ENCODE measurements at regions not wholly inside any gene's neighbourhood (a gene's known extent, or its start where the extent isn't known, plus 50 kb on each side); places are given as distances from the start of the nearest gene placed in this dataset.

DNA sequence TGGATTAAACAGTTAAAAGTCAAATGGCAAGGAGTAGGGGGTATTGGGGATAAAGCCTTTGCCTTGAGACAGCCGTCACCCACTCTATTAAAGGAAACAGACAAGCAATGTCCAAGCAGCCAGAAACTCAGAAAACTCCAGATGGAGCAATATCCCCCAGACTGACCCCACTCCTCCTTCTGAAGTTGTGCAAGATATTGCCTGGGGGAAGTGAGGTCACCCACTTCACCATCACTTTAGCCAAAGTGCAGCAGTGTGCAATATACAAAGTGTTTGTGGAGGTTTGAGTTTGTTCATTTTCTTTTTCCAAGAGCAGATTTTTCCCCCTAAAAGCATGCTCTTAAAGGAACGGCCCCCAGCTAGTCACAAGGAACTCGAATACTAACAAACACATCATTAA, 125.1 kb downstream of the ETS2 start:
- peak; percentile 44 for DNase-seq (ENCODE audit: low read depth)

DNA sequence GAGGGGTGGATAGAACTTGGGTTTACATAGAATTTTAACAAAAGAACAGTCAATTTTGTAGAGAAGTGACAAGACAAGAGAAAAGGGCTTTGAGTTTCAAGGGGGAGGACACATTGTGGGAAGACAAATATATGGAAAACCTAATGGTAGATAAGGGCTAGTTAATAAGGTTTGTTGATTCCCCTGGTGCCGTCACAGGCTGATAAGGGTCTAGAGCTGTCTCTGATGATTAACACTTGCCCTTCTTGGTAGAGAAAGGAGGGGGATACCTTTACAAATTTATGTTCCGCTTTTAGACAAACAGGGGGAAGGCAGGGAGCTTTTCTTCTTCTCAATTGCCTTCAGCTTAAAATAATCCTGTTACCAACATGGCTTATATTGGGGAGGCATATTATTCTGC, 124.3 kb downstream of the ETS2 start:
- no peak for DNase-seq (ENCODE audit: low read depth)

DNA sequence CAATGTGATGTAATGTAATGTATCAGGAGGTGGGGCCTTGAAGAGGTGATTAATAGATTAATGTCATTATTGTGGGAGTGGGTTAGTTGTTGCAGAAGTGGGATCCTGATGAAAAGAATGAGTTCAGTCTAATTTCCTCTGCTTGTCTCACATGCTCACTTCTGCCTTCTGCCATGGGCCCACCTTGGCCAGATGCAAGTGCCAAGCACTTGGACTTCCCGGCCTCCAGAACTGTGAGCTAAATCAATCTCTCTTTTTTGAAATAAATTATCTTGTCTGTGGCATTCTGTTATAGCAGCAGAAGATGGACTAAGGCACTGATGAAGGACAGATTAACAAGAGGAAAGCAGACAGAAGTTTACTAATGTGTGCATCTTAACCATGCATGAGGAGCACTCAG, 123.9 kb downstream of the ETS2 start:
- no peak for DNase-seq (ENCODE audit: low read depth)

DNA sequence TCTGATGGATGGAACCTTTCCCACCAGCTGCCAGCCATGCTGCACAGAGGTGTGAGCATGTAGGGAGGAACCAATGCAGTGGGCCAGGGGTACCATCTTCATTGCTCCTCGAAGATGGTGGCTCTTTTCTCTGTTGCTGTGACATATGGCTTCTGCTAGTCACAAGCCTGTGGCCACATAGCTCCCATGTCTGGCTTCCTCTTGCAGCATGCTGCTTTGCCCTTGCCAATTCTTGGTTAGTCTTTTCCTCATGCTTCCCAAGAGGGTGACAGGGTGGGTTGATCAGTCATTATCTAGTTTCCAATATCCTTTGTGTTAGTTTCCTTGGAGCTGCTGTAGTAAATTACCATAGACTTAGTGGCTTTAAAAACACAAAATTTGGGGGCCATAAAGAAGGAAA, 123.4 kb downstream of the ETS2 start:
- DNase-seq (ENCODE audit: low read depth), result no peak

DNA sequence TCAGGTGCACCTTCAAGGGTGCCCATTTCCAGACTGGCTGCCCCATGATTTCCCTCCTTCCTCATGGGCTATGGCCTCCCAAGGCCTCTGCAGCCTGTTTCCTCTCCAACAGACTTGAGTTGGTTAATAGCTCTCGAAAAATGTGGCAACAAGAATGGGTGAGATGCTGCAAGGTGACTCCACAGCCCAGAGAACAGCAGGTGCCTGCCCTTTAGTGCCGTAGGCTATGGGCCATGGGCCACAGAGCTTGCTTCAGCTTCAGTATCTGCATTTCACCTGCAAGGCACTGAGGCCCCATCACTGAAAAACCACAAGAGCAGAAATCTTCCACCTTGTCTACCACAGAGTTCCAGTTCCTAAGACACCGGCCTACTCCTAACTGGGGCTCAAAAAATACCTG, 122.0 kb downstream of the ETS2 start:
- DNase-seq (ENCODE audit: low read depth), result no peak

DNA sequence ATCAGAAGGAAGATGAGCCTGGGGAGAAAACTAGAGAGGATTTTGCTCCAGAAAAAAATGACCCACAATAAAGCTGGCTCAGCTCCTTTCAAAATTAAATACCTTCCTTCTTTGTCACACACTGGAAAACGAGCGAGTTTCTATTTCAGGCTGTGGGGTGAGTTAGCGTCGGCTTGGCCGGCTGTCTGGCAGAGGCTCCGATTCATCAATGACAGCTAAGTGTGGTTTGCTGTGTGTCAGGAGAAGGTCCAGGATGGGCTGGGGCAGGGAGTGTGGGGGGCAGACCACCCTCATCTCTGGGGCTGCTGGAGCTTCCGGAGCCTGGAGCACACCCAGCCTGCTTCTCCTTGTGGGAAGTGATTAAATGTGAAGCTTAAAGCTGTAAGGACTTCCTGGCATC, 120.2 kb downstream of the ETS2 start:
- DNase-seq (ENCODE audit: low read depth), result peak; percentile 79

DNA sequence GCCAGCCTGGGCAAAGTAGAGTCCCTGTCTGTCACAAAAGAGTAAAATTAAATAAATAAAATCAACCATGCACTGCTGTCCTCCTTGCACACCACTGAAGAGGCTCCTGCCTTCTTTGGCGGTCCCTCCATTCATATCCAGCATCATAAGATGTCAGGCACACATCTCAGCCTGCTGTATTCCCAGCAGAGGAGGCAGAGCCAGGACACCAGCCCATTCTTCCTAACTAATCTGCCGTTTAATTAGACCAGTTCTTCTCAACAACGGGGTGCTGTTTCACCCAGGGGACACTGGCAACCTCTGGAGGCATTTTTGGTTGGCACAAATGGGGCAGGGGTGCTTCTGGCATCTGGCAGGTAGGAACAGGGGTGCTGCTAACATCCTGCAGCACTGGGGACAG, 119.7 kb downstream of the ETS2 start:
- no peak for DNase-seq (ENCODE audit: low read depth)

DNA sequence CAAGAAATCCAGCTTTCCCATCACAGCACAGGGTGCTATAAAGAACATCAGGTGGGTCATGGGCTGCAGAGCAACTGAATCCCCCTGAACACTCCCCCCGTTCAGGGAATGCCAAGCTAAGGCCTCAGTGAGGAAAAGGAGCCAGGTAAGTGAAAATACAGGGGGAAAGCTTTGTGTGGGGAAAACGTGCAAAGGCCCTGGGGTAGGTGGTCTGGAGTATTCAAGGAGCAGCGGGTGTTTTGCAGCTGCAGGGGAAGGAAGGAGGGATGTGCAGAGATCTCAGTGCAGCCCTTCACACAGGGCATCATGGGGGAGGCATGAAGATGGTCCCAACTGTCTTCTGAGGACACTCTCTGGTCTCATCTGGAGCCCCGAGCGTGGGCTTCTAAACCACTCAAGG, 119.2 kb downstream of the ETS2 start:
- DNase-seq (ENCODE audit: low read depth), result no peak

DNA sequence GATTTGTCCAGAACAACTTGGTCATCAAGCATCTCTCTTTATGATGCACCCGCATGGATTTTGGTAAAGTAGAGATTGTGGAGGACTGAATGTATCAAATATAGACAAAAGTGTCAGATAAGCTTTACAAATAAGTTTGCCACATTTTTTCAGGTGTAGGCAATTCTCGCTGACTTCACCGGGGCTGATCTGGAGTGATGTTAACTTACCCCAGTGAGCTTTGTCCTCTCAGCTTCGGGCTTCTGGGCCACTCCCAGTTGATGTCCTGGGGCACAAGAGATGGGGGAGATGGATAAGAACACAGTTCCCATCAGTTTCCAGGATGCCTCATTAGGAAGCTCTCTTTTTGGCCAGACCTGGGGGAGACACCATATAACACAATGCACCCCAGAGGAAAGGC, 117.7 kb downstream of the ETS2 start:
- DNase-seq (ENCODE audit: low read depth), result no peak

DNA sequence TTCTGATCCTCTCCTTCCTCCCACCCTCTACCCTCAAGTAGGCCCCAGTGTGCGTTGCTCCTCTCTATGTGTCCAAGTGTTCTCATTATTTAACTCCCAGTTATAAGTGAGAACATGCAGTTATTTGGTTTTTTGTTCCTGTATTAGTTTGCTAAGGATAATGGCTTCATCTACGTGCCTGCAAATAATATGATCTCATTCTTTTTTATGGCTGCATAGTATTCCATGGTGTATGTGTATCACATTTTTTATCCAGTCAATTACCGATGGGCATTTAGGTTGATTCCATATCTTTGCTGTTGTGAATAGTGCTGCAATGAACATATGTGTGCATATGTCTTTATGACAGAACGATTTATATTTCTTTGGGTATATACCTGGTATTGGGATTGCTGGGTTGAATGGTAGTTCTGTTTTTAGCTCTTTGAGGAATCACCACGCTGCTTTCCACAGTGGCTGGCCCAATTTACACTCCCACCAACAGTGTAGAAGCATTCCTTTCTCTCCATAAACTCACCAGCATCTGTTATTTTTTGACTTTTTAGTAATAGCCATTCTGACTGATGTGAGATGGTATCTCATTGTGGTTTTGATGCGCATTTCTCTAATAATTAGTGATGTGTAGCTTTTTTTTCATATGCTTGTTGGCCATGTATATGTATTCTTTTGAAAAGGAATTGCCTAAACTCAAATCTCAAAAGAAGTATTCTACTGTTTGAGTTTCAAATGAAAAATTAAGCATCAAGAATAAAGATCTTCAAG, 116.9 kb downstream of the ETS2 start:
- no peak for DNase-seq (ENCODE audit: low read depth)

DNA sequence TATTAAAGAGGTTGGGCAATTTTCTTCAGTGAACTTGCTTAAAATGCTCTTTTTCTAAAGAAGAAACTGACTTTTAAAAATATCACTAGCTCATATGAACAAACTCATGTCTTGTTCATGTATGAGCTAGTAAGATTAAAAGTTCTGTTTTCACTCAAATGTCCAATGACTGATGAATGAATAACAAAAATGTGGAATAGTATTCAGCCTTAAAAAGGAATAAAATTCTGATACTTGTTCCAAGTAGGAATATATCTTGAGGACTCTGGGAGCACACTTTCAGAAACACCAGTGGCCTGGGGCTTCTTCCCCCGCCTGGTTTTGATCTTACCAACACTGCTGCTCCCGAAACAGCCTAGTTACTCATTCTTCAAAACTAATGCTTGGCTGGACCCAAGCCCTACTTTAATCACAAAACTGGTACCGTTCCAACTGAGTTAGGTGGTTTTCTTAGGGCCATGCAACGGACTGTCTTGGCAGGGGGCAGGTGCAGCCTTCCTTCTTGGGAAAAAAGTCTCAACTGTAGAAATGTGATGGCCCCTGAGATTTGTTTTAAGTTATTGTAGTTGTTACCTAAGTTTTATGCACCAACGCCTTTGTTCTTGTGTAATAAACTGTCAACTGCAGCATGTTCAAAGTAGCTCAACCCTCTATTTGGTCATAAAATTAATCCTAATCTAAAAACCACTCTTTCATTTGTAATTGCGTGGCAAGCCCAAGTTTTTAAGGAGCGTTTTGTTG, 116.0 kb downstream of the ETS2 start:
- no peak for DNase-seq (ENCODE audit: low read depth)

DNA sequence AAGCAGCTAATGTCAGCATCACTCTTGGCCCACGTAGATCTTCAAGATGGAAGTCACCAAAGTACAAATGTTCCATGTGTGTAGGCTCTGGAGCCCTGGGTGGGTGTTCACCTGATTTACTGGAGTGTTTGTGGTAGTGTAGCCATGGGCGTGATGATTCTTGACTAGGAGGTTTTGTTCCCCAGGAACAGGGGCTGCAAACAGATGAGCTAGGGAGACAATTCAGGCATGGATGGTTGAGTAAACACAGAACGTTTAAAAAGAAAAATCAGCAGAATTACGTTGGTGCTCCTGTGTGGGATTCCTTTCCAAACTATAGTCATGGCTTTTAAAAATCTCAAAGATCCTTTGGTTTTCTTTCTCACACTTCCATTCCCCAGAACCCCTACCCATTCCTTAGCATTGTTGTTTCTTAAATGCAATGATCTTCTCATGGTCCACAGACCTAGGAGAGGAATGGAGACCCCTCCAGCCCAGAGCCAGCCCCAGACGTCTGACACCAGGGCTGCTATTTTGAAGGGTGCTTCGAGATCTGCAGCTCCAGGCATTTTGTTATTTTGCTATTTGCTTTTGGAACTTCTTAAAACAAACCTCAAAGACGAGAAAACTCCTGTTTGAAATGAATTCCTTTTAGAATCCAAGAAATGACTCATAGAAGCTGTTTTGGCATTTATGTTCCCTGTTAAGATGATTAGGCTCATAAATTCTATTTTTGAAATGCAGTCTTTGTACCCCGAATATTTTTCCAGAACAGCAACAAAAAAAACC, 115.1 kb downstream of the ETS2 start:
- no peak for DNase-seq (ENCODE audit: low read depth)

DNA sequence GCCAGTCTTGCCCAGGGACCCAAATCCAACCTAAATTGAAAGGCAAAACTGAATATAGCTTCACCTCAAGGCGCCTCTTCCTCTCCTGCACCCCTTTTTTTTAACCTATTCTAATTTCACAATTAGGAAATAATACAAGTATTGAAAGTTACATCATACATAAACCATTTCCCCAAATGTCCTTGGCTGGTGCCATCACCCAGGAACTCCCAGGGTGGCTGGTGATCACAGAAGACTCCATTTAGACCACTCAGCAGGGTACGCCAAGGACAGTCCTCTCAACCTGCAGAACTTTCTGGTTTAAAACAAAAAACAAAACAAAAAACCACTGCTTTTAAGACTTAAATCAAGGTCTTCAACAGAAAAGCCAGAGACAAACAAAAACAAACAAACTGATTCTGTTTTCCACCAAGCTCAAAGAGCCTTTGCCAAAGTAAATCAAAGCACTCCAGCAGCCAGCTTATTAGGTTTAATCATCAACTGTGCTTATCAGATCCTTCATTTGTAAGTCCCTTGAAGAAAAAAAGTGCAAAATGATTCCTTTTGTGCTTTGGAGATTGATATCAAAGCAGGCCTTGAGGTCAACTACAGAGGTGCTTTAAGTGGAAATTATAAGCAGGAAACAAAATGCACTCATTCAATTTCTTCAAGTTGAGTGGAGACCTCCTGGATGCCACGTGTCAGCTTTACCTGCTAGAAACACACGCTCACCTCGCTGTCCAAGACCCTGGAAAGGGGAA, 113.0 kb downstream of the ETS2 start:
- DNase-seq (ENCODE audit: low read depth), result no peak

DNA sequence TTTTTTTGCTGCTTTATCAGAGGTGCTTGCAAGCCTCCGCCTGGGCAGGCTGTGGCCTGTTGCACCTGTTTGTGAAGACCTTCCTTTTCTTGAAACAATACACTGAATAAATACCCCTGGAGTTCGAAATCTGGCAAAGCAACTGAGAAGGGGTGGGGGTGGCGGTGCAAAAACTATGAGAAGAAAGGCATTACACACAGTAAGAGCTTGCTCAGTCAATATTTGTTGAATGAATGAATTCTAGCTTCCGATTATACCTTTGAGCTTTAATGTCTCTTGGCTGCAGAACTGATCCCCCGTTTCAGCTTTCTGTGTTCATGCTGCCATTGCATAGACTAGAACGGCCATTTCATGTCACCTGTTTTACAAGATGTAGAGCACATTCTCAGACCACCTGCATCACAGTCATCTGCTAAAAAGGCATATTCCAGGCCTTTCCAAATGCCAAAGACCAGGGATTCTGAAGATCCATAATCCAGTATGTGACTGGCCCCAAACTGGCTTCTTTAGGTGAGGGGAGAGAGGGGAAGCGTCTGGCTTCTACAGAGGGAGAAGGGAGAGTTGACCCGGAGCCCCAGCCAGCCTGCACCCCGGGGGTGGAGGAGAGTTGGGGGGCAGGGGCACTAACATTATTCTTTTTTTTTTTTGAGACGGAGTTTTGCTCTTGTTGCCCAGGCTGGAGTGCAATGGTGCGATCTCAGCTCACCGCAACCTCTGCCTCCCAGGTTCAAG, 111.5 kb downstream of the ETS2 start:
- no peak for DNase-seq (ENCODE audit: low read depth)

DNA sequence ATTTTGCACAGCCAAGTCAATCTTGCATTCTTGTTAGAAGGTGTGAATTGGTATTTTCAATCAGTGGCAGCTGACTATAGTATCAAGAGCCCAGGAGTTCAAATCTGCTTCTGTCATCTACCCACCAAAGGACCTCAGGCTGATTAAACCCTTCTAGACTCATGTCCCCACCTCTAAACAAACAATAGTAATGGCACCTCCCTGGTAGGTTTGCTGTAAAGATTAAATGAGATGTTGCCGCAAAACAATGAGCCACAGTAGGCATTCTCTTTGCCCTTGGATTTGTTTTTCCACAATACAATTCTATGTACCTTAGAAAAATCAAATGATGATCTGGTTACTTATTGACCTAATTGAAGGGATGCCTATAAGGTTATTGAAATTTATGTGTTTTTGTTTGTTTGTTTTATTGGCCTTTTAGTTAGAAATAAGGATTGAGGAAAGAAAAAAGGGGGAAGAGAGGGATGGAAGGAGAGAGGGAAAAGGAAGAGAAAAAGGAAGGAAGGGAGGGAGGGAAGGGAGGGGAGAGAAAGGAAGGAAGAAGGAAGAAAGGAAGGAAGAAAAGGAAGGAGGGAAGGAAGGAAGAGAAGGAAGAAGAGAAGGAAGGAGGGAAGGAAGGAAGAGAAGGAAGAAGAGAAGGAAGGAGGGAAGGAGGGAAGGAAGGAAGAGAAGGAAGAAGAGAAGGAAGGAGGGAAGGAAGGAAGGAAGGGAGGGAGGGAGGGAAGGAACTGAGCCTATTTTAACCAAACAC, 110.7 kb downstream of the ETS2 start:
- no peak for DNase-seq (ENCODE audit: low read depth)

DNA sequence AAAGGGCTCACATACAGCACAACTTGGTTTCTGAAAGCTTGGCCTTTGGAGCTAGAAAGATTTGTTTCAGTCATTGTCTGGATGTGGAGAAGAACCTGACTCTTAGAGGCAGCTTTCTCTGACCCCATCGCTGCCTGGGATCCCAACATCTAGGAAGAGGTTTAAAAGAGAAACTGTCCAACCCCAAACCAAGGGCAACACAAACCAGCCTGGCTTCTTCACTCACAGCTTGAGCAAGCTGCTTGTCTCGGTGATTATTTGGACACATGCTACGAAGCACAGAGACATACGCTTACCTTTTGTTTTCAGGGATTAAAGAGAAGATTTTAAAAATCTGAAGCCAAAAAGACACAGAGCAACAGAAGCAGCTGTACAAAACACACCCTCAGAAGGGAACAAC, 109.8 kb downstream of the ETS2 start:
- DNase-seq (ENCODE audit: low read depth), result no peak

DNA sequence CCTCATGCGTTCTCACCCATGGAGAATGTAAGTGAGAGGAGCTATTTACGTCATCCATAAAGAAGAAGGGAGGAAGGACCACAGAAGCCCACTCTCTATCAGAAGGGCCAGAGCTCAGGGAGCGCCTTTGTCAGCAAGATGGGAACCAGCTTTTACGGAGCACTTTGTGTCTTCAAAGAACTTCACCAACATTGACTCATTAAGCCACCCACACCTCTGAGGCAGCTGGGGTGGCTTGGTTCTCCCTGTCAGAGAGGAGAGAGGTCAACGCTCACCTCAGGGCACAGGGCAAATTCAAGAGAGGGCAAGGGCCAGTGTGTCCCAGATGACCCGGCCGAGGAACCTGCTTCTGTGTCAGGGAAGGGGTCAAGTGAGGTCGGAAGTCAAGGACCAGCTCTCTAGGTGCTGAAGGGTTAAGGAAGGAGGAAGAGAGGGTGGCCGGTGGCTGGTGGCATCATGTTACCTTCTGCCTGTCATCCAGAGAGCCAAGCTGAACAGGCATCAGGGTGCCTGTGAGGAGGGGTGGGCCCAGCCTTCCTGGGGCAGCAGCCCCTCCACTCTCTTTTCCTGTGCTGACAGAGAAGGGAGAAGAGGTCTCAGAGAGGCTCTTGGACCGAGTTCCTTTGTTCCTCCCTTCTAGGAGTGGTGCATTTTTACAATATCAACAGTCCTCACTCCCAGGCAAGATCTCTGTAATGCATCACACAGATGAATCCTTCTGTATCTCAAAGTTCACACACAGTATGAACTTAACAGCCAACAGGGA, 109.0 kb downstream of the ETS2 start:
- DNase-seq (ENCODE audit: low read depth), result no peak

DNA sequence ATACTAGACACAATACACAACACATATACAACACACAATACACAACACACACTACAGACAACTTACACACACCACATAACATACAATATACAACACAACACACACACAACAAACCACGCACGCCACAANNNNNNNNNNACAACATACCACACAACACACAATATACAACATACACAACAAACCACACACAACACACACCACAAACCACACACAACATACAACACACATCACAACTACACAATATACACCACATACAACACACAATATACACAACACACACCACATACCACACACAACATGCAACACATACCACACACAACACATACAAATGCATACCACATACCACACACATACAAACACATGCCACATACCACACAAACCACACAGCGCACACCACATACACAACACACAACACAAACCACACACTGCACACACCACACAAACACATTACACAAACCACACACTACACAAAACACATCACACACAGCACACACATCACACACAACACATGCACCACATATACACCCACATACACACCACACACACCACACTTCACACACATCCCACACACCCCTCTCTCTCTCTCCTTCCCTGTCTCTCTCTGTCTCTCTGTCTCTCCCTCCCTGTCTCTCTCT, 108.3 kb downstream of the ETS2 start:
- no peak for DNase-seq (ENCODE audit: low read depth)

DNA sequence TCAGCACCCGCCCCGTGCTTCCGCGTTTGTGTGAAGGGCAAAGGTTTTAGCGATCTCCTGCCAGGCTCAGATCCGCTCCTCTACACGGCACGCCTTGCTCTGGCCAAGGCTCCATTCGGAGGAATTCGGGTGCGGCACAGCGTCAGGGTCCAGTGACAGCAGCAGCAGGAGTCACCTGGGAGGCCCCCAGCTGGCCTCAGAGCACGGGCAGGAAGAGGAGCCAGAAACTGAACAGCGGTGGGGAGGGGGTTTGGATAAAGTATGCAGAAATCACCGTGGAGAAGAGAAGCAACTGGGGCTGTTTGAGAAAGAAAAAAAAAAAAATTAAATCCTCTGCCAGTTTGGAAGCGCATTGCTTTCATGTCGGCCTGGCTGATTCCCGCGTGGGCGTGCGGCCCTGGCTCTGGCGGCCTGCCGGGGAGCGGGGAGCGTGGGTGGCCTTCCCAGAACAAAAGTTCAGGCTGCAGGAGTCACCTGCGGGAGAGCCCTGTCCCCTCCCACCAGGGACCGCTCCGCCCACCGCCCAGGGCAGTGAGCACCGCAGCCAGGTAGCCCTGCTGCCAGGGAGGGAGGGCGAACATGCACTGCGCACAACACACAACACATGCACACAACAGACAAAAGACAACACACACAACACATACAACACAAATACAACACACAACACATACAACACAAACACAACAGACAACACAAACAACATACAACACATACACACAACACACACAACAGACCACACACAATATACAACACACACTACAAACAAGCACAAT, 107.6 kb downstream of the ETS2 start:
- no peak for DNase-seq (ENCODE audit: low read depth)

Measured in GM04504 (cell line).